Neuronal stem cell (in vitro differentiated cells): ENCODE measurements at regions not wholly inside any gene's neighbourhood (a gene's known extent, or its start where the extent isn't known, plus 50 kb on each side); places are given as distances from the start of the nearest gene placed in this dataset.
A peak's percentile ranks its signal among the peaks of the same experiment; 100 is the strongest.

Experiments used
- DNase-seq: peaks from one replicate; pipeline ENCODE4 v3.0.0-alpha.2; 2013; ENCODE audit warnings: low spot score
- H2AFZ ChIP-seq: one replicate; pipeline ENCODE4 v1.6.1; 2013; ENCODE audit warnings: mild to moderate bottlenecking, low read length, inconsistent platforms
- H2AK5ac ChIP-seq: 2 replicates; pipeline ENCODE4 v1.6.1; 2013; ENCODE audit warnings: low read depth, mild to moderate bottlenecking, inconsistent platforms, low read length, moderate library complexity, mixed read lengths
- H2BK120ac ChIP-seq: 2 replicates; pipeline ENCODE4 v1.6.1; 2013; ENCODE audit warnings: low read depth, mild to moderate bottlenecking, inconsistent platforms, low read length, moderate library complexity, mixed read lengths
- H2BK12ac ChIP-seq: one replicate; pipeline ENCODE4 v1.6.1; 2013; ENCODE audit warnings: low read length, inconsistent platforms
- H2BK15ac ChIP-seq: 2 replicates; pipeline ENCODE4 v1.6.1; 2013; ENCODE audit warnings: mild to moderate bottlenecking, low read length, inconsistent platforms, mixed read lengths
- H2BK5ac ChIP-seq: one replicate; pipeline ENCODE4 v1.6.1; 2013; ENCODE audit warnings: inconsistent platforms, mild to moderate bottlenecking, low read length, moderate library complexity
- H3K14ac ChIP-seq: one replicate; pipeline ENCODE4 v1.6.1; 2013; ENCODE audit warnings: low read length, inconsistent platforms
- H3K18ac ChIP-seq: 2 replicates; pipeline ENCODE4 v1.6.1; 2013; ENCODE audit warnings: low read length, inconsistent platforms
- H3K23ac ChIP-seq: 2 replicates; pipeline ENCODE4 v1.6.1; 2013; ENCODE audit warnings: low read depth, mild to moderate bottlenecking, mixed read lengths, low read length, inconsistent platforms; ENCODE audit not compliant: poor library complexity
- H3K27ac ChIP-seq: replicated peaks from 3 replicates; pipeline ENCODE4 v1.5.1; 2013; ENCODE audit warnings: low read length, inconsistent platforms
- H3K27me3 ChIP-seq, 3 experiments: 2 replicates each; pipeline ENCODE4 v1.6.1; 2013; ENCODE audit warnings: low read length in 3 of 3, mild to moderate bottlenecking in 2 of 3, inconsistent platforms in 1 of 3, low read depth in 1 of 3, mixed read lengths in 1 of 3, moderate library complexity in 1 of 3; ENCODE audit not compliant: control insufficient read depth in 3 of 3, insufficient read depth in 3 of 3
- H3K36me3 ChIP-seq, 2 donors: replicated peaks in 1 of 2; 2 replicates each; pipeline ENCODE4 v1.6.1; 2013; ENCODE audit warnings: low read length in 2 of 2; ENCODE audit not compliant: control insufficient read depth in 2 of 2, insufficient read depth in 2 of 2
- H3K4ac ChIP-seq: 2 replicates; pipeline ENCODE4 v1.6.1; 2013; ENCODE audit warnings: inconsistent platforms, mild to moderate bottlenecking, low read length, moderate library complexity
- H3K4me1 ChIP-seq, 2 donors: 1 replicate in 1 of 2; 2 replicates in 1 of 2; pipeline ENCODE4 v1.6.1; 2013; ENCODE audit warnings: low read length in 2 of 2, low read depth in 1 of 2; ENCODE audit not compliant: control insufficient read depth in 2 of 2, insufficient read depth in 1 of 2
- H3K4me2 ChIP-seq: one replicate; pipeline ENCODE4 v1.6.1; 2013; ENCODE audit warnings: mild to moderate bottlenecking, low read length, inconsistent platforms; ENCODE audit not compliant: insufficient read depth, poor library complexity, severe bottlenecking
- H3K4me3 ChIP-seq, 2 donors: 2 replicates each; pipeline ENCODE4 v1.5.1; 2013; ENCODE audit warnings: low read length in 2 of 2, mild to moderate bottlenecking in 2 of 2, inconsistent platforms in 1 of 2, moderate library complexity in 1 of 2
- H3K79me1 ChIP-seq: one replicate; pipeline ENCODE4 v1.6.1; 2013; ENCODE audit warnings: low read depth, mild to moderate bottlenecking, inconsistent platforms, low read length, moderate library complexity
- H3K9ac ChIP-seq: one replicate; pipeline ENCODE4 v1.6.1; 2013; ENCODE audit warnings: mild to moderate bottlenecking, low read depth, low read length, inconsistent platforms; ENCODE audit not compliant: poor library complexity
- H3K9me3 ChIP-seq, 2 donors: replicated peaks in 1 of 2; 2 replicates each; pipeline versions ENCODE3 to v1.6.1; 2013; ENCODE audit warnings: low read length in 2 of 2, mild to moderate bottlenecking in 2 of 2, inconsistent platforms in 1 of 2, low read depth in 1 of 2, mixed read lengths in 1 of 2, moderate library complexity in 1 of 2; ENCODE audit not compliant: control insufficient read depth in 2 of 2, insufficient read depth in 1 of 2
- H4K8ac ChIP-seq: one replicate; pipeline ENCODE4 v1.6.1; 2013; ENCODE audit warnings: low read depth, mild to moderate bottlenecking, inconsistent platforms, low read length, moderate library complexity
- H4K91ac ChIP-seq: one replicate; pipeline ENCODE4 v1.6.1; 2013; ENCODE audit warnings: low read length, low read depth, mild to moderate bottlenecking, inconsistent platforms; ENCODE audit not compliant: poor library complexity
- WGBS, 2 donors: extraction: QIAGEN DNeasy Blood & Tissue Kit; methylation state at CpG; one replicate each; pipeline ENCODE4 v1.1.7; 2013; ENCODE audit warnings: missing lambda C conversion rate in 2 of 2, mixed read lengths in 1 of 2; ENCODE audit not compliant: insufficient read length in 2 of 2, insufficient replicate concordance in 1 of 2; ENCODE audit errors: extremely low coverage in 2 of 2; 5-methylcytosine and 5-hydroxymethylcytosine counted together

- Histone ChIP-seq H2AK5ac (no peak overlapping the region), H3K36me3 (no peaks in the 10 kb centered on the region), H2AFZ (no peak overlapping the region), H3K27me3 (no peaks in the 10 kb centered on the region), H3K23ac (no peak overlapping the region), H3K4me3 (no peak overlapping the region), H4K91ac (no peak overlapping the region), H3K4ac (no peak overlapping the region), H3K79me1 (no peaks in the 10 kb centered on the region), H3K27ac (no peak overlapping the region), H2BK120ac (no peak overlapping the region), H3K9me3 (no peaks in the 10 kb centered on the region), H2BK12ac (no peak overlapping the region), H2BK15ac (no peak overlapping the region), H3K9ac (no peak overlapping the region), H3K14ac (no peak overlapping the region), H3K4me1 (no peaks in the 10 kb centered on the region), H4K8ac (no peak overlapping the region), H2BK5ac (no peak overlapping the region), H3K4me2 (no peak overlapping the region), H3K18ac (no peak overlapping the region)
- WGBS, 2 donors, result no CpG with 5 or more reads among the region's 1 CpG
- no peak for DNase-seq
Observed at GRCh38 chr2:12515871-12516270, 200.9 kb upstream of the TRIB2 start.

- H3K9ac ChIP-seq, result no peak overlapping the region
- H2BK5ac ChIP-seq, result no peak overlapping the region
- H2BK120ac ChIP-seq, result no peak overlapping the region
- H3K23ac ChIP-seq, result no peak overlapping the region
- H3K18ac ChIP-seq, result no peak overlapping the region
- H3K4me3 ChIP-seq, result no peak overlapping the region
- peak overlapping the region; percentile 67 for H2AFZ ChIP-seq
- no peak for DNase-seq
- H3K79me1 ChIP-seq, result no peaks in the 10 kb centered on the region
- H3K4me1 ChIP-seq, result peaks cover 6 to 10% of the 10 kb centered on the region in 2 donors
- no peak overlapping the region for H2BK12ac ChIP-seq
- H4K91ac ChIP-seq, result no peak overlapping the region
- no peak overlapping the region for H4K8ac ChIP-seq
- H3K9me3 ChIP-seq, result no peaks in the 10 kb centered on the region
- no peak overlapping the region for H3K4me2 ChIP-seq
- no peak overlapping the region for H3K14ac ChIP-seq
- no CpG with 5 or more reads among the region's 1 CpG for WGBS, 2 donors
- H2AK5ac ChIP-seq, result no peak overlapping the region
- H3K27ac ChIP-seq, result no peak overlapping the region
- H3K36me3 ChIP-seq, result no peaks in the 10 kb centered on the region
- no peak overlapping the region for H3K4ac ChIP-seq
- H3K27me3 ChIP-seq, result no peaks in the 10 kb centered on the region
- no peak overlapping the region for H2BK15ac ChIP-seq
Observed at GRCh38 chr2:12533337-12534005, 183.3 kb upstream of the TRIB2 start.

- no CpG with 5 or more reads among the region's 3 CpGs for WGBS, 2 donors
- Histone ChIP-seq H3K9ac (no peak overlapping the region), H3K18ac (no peak overlapping the region), H3K36me3 (no peaks in the 10 kb centered on the region), H3K27ac (no peak overlapping the region), H4K8ac (no peak overlapping the region), H2BK12ac (no peak overlapping the region), H2BK15ac (no peak overlapping the region), H2AK5ac (no peak overlapping the region), H4K91ac (no peak overlapping the region), H3K4ac (no peak overlapping the region), H3K27me3 (no peaks in the 10 kb centered on the region), H3K9me3 (no peaks in the 10 kb centered on the region), H3K4me2 (no peak overlapping the region), H3K14ac (no peak overlapping the region), H3K79me1 (no peaks in the 10 kb centered on the region), H3K4me3 (no peak overlapping the region), H3K23ac (no peak overlapping the region), H2AFZ (peak overlapping the region; percentile 65), H2BK120ac (no peak overlapping the region), H2BK5ac (no peak overlapping the region), H3K4me1 (peaks cover 6 to 10% of the 10 kb centered on the region in 2 donors)
- DNase-seq, result no peak
Observed at GRCh38 chr2:12534646-12535263, 182.0 kb upstream of the TRIB2 start.

- no CpG with 5 or more reads among the region's 4 CpGs for WGBS, 2 donors
- H2BK15ac ChIP-seq, result no peak overlapping the region
Observed at GRCh38 chr2:12536976-12537375, 179.8 kb upstream of the TRIB2 start.

More at GRCh38 chr2:12536976-12537375, 179.8 kb upstream of the TRIB2 start:
- no peak overlapping the region for H3K4me3 ChIP-seq
- H4K91ac ChIP-seq, result no peak overlapping the region
- no peak overlapping the region for H2BK12ac ChIP-seq
- no peak overlapping the region for H3K18ac ChIP-seq
- H3K4me2 ChIP-seq, result no peak overlapping the region
- H3K27ac ChIP-seq, result no peak overlapping the region
- H3K23ac ChIP-seq, result no peak overlapping the region
- H2BK5ac ChIP-seq, result no peak overlapping the region
- no peaks in the 10 kb centered on the region for H3K9me3 ChIP-seq
- H3K9ac ChIP-seq, result no peak overlapping the region
- H3K27me3 ChIP-seq, result no peaks in the 10 kb centered on the region
- no peak overlapping the region for H3K4ac ChIP-seq
- peak overlapping the region; percentile 41 for H2AFZ ChIP-seq
- H2AK5ac ChIP-seq, result no peak overlapping the region
- no peaks in the 10 kb centered on the region for H3K36me3 ChIP-seq
- H3K4me1 ChIP-seq, result peaks cover 6 to 10% of the 10 kb centered on the region in 2 donors
- H2BK120ac ChIP-seq, result no peak overlapping the region
- H4K8ac ChIP-seq, result no peak overlapping the region
- no peak overlapping the region for H3K14ac ChIP-seq
- H3K79me1 ChIP-seq, result no peaks in the 10 kb centered on the region
- DNase-seq, result no peak
